DMS114 treated with DMSO at 0.1 percent for 48 hours (cell line): ENCODE measurements at regions not wholly inside any gene's neighbourhood (a gene's known extent, or its start where the extent isn't known, plus 50 kb on each side); places are given as distances from the start of the nearest gene placed in this dataset.

Source experiments
- DNase-seq: peaks from one replicate; lab custom pipeline; 2025; ENCODE audit not compliant: unreplicated experiment; lab: John Stamatoyannopoulos, UW

- no peak for DNase-seq
Observed at GRCh38 chr12:85733221-85733840, 102.9 kb downstream of the RASSF9 start.

GRCh38 chr12:85733984-85734383 lies 102.2 kb downstream of the RASSF9 start:
- DNase-seq = no peak

- DNase-seq = no peak
Observed at GRCh38 chr12:85740186-85740585, 96.0 kb downstream of the RASSF9 start.

- DNase-seq = no peak
Observed at GRCh38 chr12:85741046-85741445, 95.2 kb downstream of the RASSF9 start.

- no peak for DNase-seq
Observed at GRCh38 chr12:85747941-85748495, 88.2 kb downstream of the RASSF9 start.
